K562 (cell line): ENCODE measurements at regions not wholly inside any gene's neighbourhood (a gene's known extent, or its start where the extent isn't known, plus 50 kb on each side); places are given as distances from the start of the nearest gene placed in this dataset.

Experiments
- ATAC-seq: fragments of 200-7000 bp; cut with Tn5 transposase; 3 replicates; pipeline ENCODE4 v1.9.1; 2020; ENCODE audit warnings: moderate library complexity
- BruUV-seq: library from RNA; stranded (reverse); fragments of 400-500 nt; replicated peaks from 2 replicates; lab custom pipeline; 2021; lab: Mats Ljungman, UMichigan
- CTCF ChIA-PET: fragments of 300-600 bp; formaldehyde crosslinking; extraction: SDS; loops from one replicate; lab custom pipeline; 2021; ENCODE audit warnings: low intra/inter-chr PET ratio; lab: Yijun Ruan, JAX
- POLR2A ChIA-PET: fragments of 300-600, 350-650 bp; sonication (Branson Sonifier 250); formaldehyde crosslinking; extraction: SDS; loops from one replicate; lab custom pipeline; 2021; ENCODE audit warnings: antibody characterized with exemption, inconsistent platforms; lab: Yijun Ruan, JAX
- DNase-seq, 4 experiments: peaks; one replicate each; pipeline versions ENCODE4 v3.0.0 to v3.0.0-alpha.2; 2011 to 2018; ENCODE audit warnings: low spot score in 3 of 4, mixed read lengths in 3 of 4; ENCODE audit errors: extremely low read depth in 1 of 4
- FAIRE-seq: peaks from 2 replicates; lab custom pipeline; 2011; peaks lifted over from hg19 to GRCh38; lab: Jason Lieb, UNC
- H2AFZ ChIP-seq: 2 replicates; pipeline ENCODE4 v1.6.0; 2011; ENCODE audit warnings: low read depth, low read length, control low read depth, inconsistent platforms
- H3K27ac ChIP-seq: fragments of 200-600 bp; 3 replicates; pipeline ENCODE4 v1.8.0; 2011; ENCODE audit warnings: low read depth, mild to moderate bottlenecking, control low read depth, inconsistent platforms, low read length, moderate library complexity, mixed read lengths; ENCODE audit errors: extremely low read depth
- H3K27me3 ChIP-seq, 2 experiments: fragments of 300-600 bp in 1 of 2; 2 replicates in 1 of 2; 3 replicates in 1 of 2; pipeline versions ENCODE4 v1.6.0 to v1.8.0; 2011; ENCODE audit warnings: inconsistent platforms in 2 of 2, low read length in 2 of 2, mild to moderate bottlenecking in 1 of 2, mixed read lengths in 1 of 2, moderate library complexity in 1 of 2; ENCODE audit not compliant: control insufficient read depth in 2 of 2, insufficient read depth in 2 of 2
- H3K36me3 ChIP-seq: fragments of 300-600 bp; 3 replicates; pipeline ENCODE4 v1.8.0; 2011; ENCODE audit warnings: mild to moderate bottlenecking, low read length, inconsistent platforms; ENCODE audit not compliant: control insufficient read depth, insufficient read depth
- H3K4me1 ChIP-seq, 2 experiments: fragments of 200-600 bp in 1 of 2; replicated peaks in 1 of 2; 2 replicates in 1 of 2; 3 replicates in 1 of 2; pipeline versions ENCODE4 v1.5.1 to v1.8.0; 2011; ENCODE audit warnings: inconsistent platforms in 2 of 2, low read length in 2 of 2, mild to moderate bottlenecking in 1 of 2, mixed read lengths in 1 of 2, moderate library complexity in 1 of 2; ENCODE audit not compliant: control insufficient read depth in 2 of 2, insufficient read depth in 2 of 2
- H3K4me2 ChIP-seq: 2 replicates; pipeline ENCODE4 v1.6.1; 2011; ENCODE audit warnings: low read length, control low read depth, inconsistent platforms, mixed read lengths; ENCODE audit not compliant: insufficient read depth
- H3K4me3 ChIP-seq: fragments of 200-600 bp; sonication (generic), shearing (Covaris generic); 2 replicates; pipeline ENCODE4 v1.5.1; 2016; ENCODE audit warnings: control low read depth, inconsistent platforms
- H3K79me2 ChIP-seq: fragments of 200-600 bp; 3 replicates; pipeline ENCODE4 v1.8.0; 2011; ENCODE audit warnings: low read length, inconsistent platforms; ENCODE audit not compliant: control insufficient read depth, insufficient read depth
- H3K9ac ChIP-seq, 2 experiments: 2 replicates each; pipeline versions ENCODE4 v1.6.0 to v1.6.1; 2011; ENCODE audit warnings: low read depth in 2 of 2, low read length in 2 of 2, control low read depth in 1 of 2, inconsistent platforms in 1 of 2, mild to moderate bottlenecking in 1 of 2, mixed read lengths in 1 of 2; ENCODE audit not compliant: insufficient read depth in 1 of 2
- H3K9me1 ChIP-seq: one replicate; pipeline ENCODE4 v1.6.0; 2011; ENCODE audit warnings: inconsistent platforms, mild to moderate bottlenecking, low read length, moderate library complexity; ENCODE audit not compliant: control insufficient read depth, insufficient read depth
- H3K9me3 ChIP-seq: replicated peaks from 2 replicates; pipeline ENCODE4 v1.5.1; 2011; ENCODE audit warnings: low read depth, low read length, inconsistent platforms; ENCODE audit not compliant: control insufficient read depth, insufficient read depth
- H4K20me1 ChIP-seq: replicated peaks from 2 replicates; pipeline ENCODE4 v1.6.1; 2011; ENCODE audit warnings: low read length, inconsistent platforms, mixed read lengths; ENCODE audit not compliant: control insufficient read depth, insufficient read depth
- AFF4 ChIP-seq: sonication (generic); formaldehyde crosslinking; IDR thresholded peaks from 2 replicates; pipeline ENCODE4 v1.8.0; 2023; ENCODE audit warnings: mild to moderate bottlenecking, missing genetic modification reagents
- CREB5 ChIP-seq: fragments of 250-450 bp; sonication (Bioruptor Pico); IDR thresholded peaks from 2 replicates; pipeline ENCODE4 v1.5.0; 2020; ENCODE audit warnings: mild to moderate bottlenecking
- GATA2 ChIP-seq: sonication (generic); formaldehyde crosslinking; IDR thresholded peaks from 2 replicates; pipeline ENCODE4 v1.4.0; 2020; ENCODE audit warnings: mild to moderate bottlenecking, missing genetic modification reagents
- KAT2B ChIP-seq: IDR thresholded peaks from one replicate; pipeline ENCODE4 v1.6.1; 2012; ENCODE audit warnings: low read depth, mild to moderate bottlenecking, control low read depth, inconsistent platforms, low read length, moderate library complexity
- NFRKB ChIP-seq: fragments of 450-650 bp; IDR thresholded peaks from 2 replicates; pipeline ENCODE4 v1.6.1; 2016; ENCODE audit warnings: low read depth
- PCBP1 ChIP-seq: fragments of 200-400 bp; formaldehyde crosslinking; IDR thresholded peaks from 2 replicates; pipeline ENCODE4 v1.6.1; 2018; ENCODE audit warnings: mild to moderate bottlenecking, low read depth, low read length; ENCODE audit not compliant: poor library complexity, severe bottlenecking
- PHF8 ChIP-seq: fragments of 200-600 bp; sonication (generic); IDR thresholded peaks from 2 replicates; pipeline ENCODE4 v1.6.1; 2012; ENCODE audit warnings: mixed run types, mild to moderate bottlenecking, inconsistent platforms, low read length, moderate library complexity, borderline replicate concordance
- POLR2AphosphoS5 ChIP-seq: IDR thresholded peaks from 2 replicates; pipeline ENCODE4 v1.6.1; 2011; ENCODE audit warnings: mild to moderate bottlenecking, low read depth, low read length, moderate library complexity; ENCODE audit not compliant: control insufficient read depth, insufficient read depth
- SAP30 ChIP-seq: fragments of 200-600 bp; sonication (generic); IDR thresholded peaks from 2 replicates; pipeline ENCODE4 v1.6.1; 2012; ENCODE audit warnings: borderline replicate concordance, low read depth, mild to moderate bottlenecking, moderate library complexity, low read length, control low read depth, inconsistent platforms; ENCODE audit not compliant: insufficient read depth, poor library complexity, severe bottlenecking
- SRSF9 ChIP-seq: fragments of 200-400 bp; formaldehyde crosslinking; IDR thresholded peaks from 2 replicates; pipeline ENCODE4 v1.6.1; 2017; ENCODE audit warnings: low read depth, low read length, borderline replicate concordance
- ZNF75A ChIP-seq: fragments of 450-650 bp; formaldehyde crosslinking; IDR thresholded peaks from 2 replicates; pipeline ENCODE4 v1.4.0; 2020; ENCODE audit warnings: mild to moderate bottlenecking
- ZZZ3 ChIP-seq: fragments of 450-650 bp; IDR thresholded peaks from 2 replicates; pipeline ENCODE4 v1.6.1; 2016; ENCODE audit warnings: antibody characterized with exemption, mild to moderate bottlenecking, moderate library complexity
- WGBS: fragments of 100-300 bp; shearing (Covaris generic); methylation state at CpG from one replicate; pipeline ENCODE4 v1.1.6; 2016; ENCODE audit warnings: low coverage, mixed read lengths; ENCODE audit not compliant: insufficient coverage; ENCODE audit errors: missing lambda C conversion rate; 5-methylcytosine and 5-hydroxymethylcytosine counted together
- in situ Hi-C: fragments of 300-500 bp; cut with MboI; formaldehyde crosslinking; loops from 4 replicates; pipeline ENCODE4 v1.15.0; 2018; ENCODE audit warnings: inconsistent platforms, mixed read lengths
- intact Hi-C: fragments of 100-400 bp; cut with micrococcal nuclease; formaldehyde crosslinking; loops from 2 replicates; pipeline ENCODE4 v1.14.2; 2022

- TF ChIP-seq KAT2B: no peak
- no peak for TF ChIP-seq PHF8
- TF ChIP-seq, all 486 proteins: peak for 0
These were observed 415.8 kb downstream of the HRH4 start (continued) for GRCh38 chr18:24876266-24876665.

GRCh38 chr18:24877066-24877465 lies 416.6 kb downstream of the HRH4 start:
- under 1% methylated on average over 5 of the region's 5 CpGs for WGBS
- ChIA-PET CTCF (no interaction called here), POLR2A (interaction anchor here (0.6 kb wide), 1 partner anchor 39 kb away, joined by 3 read pairs; no protein-coding TSS in a partner anchor)
- intact Hi-C loops (loop anchor here (10.0 kb wide), 2 partner anchors 358 to 1018 kb away; no protein-coding TSS in a partner anchor), in situ Hi-C loops (no loop called here)
- H3K36me3 ChIP-seq: no peaks in the 10 kb centered on the region
- H3K4me1 ChIP-seq: no peaks in the 10 kb centered on the region
- H3K4me3 ChIP-seq: no peak overlapping the region
- H3K9me3 ChIP-seq: no peaks in the 10 kb centered on the region; the same call in 1 of the 2 replicates
- H2AFZ ChIP-seq: no peak overlapping the region
- TF ChIP-seq ZZZ3 (no peak), AFF4 (CRISPR knock-in tag) (no peak), CREB5 (no peak), GATA2 (no peak), POLR2AphosphoS5 (no peak), NFRKB (no peak), PCBP1 (no peak), SAP30 (no peak), ZNF75A (CRISPR knock-in tag) (no peak), SRSF9 (no peak)
- H3K4me2 ChIP-seq: no peak overlapping the region
- DNase-seq: no peak
- H3K79me2 ChIP-seq: no peaks in the 10 kb centered on the region
- H3K27me3 ChIP-seq: no peaks in the 10 kb centered on the region
- no peak overlapping the region for H3K27ac ChIP-seq
- H4K20me1 ChIP-seq: no peaks in the 10 kb centered on the region
- no peak overlapping the region for H3K9ac ChIP-seq
- no peak for FAIRE-seq
- H3K9me1 ChIP-seq: no peaks in the 10 kb centered on the region
- no peak for ATAC-seq
- BruUV-seq: no TSS peak
